Adipocyte (in vitro differentiated cells): ENCODE measurements at regions not wholly inside any gene's neighbourhood (a gene's known extent, or its start where the extent isn't known, plus 50 kb on each side); places are given as distances from the start of the nearest gene placed in this dataset.
"Not testable (repeated sequence)": the region's sequence is repeated elsewhere in the genome, so short reads cannot be mapped to it uniquely, and the experiment has no call there.

Experiments
- DNase-seq: peaks from one replicate; pipeline ENCODE4 v3.0.0-alpha.2; 2015; ENCODE audit warnings: low read depth
- H3K27me3 ChIP-seq: replicated peaks from 2 replicates; pipeline ENCODE4 v1.7.0; 2013; ENCODE audit warnings: mild to moderate bottlenecking, low read length, moderate library complexity; ENCODE audit not compliant: control insufficient read depth, insufficient read depth
- H3K36me3 ChIP-seq: 2 replicates; pipeline ENCODE4 v1.7.0; 2013; ENCODE audit warnings: low read length, mild to moderate bottlenecking, moderate library complexity; ENCODE audit not compliant: control insufficient read depth, insufficient read depth, severe bottlenecking
- H3K4me1 ChIP-seq: 2 replicates; pipeline ENCODE4 v1.7.0; 2013; ENCODE audit warnings: mild to moderate bottlenecking, low read length, moderate library complexity; ENCODE audit not compliant: control insufficient read depth, insufficient read depth
- H3K4me3 ChIP-seq: 2 replicates; pipeline ENCODE4 v1.7.0; 2013; ENCODE audit warnings: mild to moderate bottlenecking, low read length, moderate library complexity
- H3K9ac ChIP-seq: 2 replicates; pipeline ENCODE4 v1.7.0; 2013; ENCODE audit warnings: mild to moderate bottlenecking, low read length, moderate library complexity
- H3K9me3 ChIP-seq: 2 replicates; pipeline ENCODE4 v1.7.0; 2013; ENCODE audit warnings: mild to moderate bottlenecking, low read length, moderate library complexity; ENCODE audit not compliant: control insufficient read depth

- Histone ChIP-seq H3K9me3 (no peaks in the 10 kb centered on the region), H3K9ac (no peak overlapping the region), H3K27me3 (peaks cover 25% of the 10 kb centered on the region), H3K4me1 (no peaks in the 10 kb centered on the region), H3K36me3 (no peaks in the 10 kb centered on the region), H3K4me3 (no peak overlapping the region)
- DNase-seq: no peak
These were observed 79.5 kb upstream of the OLIG3 start for GRCh38 chr6:137573739-137574138.

- peaks cover 6% of the 10 kb centered on the region for H3K27me3 ChIP-seq
- no peak for DNase-seq
- H3K36me3 ChIP-seq: no peaks in the 10 kb centered on the region
- no peaks in the 10 kb centered on the region for H3K4me1 ChIP-seq
- H3K4me3 ChIP-seq: no peak overlapping the region
- H3K9me3 ChIP-seq: peaks cover 12% of the 10 kb centered on the region
- no peak overlapping the region for H3K9ac ChIP-seq
These were observed 85.4 kb upstream of the OLIG3 start for GRCh38 chr6:137579612-137580011.

- DNase-seq: no peak
- H3K4me3 ChIP-seq: no peak overlapping the region
- H3K4me1 ChIP-seq: no peaks in the 10 kb centered on the region
- H3K36me3 ChIP-seq: no peaks in the 10 kb centered on the region
- H3K9me3 ChIP-seq: peaks cover 21% of the 10 kb centered on the region
- no peaks in the 10 kb centered on the region for H3K27me3 ChIP-seq
- no peak overlapping the region for H3K9ac ChIP-seq
These were observed 87.0 kb upstream of the OLIG3 start for GRCh38 chr6:137581019-137581707.

- peaks cover 24% of the 10 kb centered on the region for H3K9me3 ChIP-seq
- H3K4me1 ChIP-seq, DNase-seq, H3K27me3 ChIP-seq, H3K4me3 ChIP-seq, H3K9ac ChIP-seq, H3K36me3 ChIP-seq: not testable (repeated sequence)
These were observed 89.3 kb upstream of the OLIG3 start for GRCh38 chr6:137583519-137583918.

GRCh38 chr6:137588472-137588871 is 94.3 kb upstream of the OLIG3 start:
- H3K9me3 ChIP-seq: peaks cover 27% of the 10 kb centered on the region
- no peak overlapping the region for H3K4me3 ChIP-seq
- DNase-seq: no peak
- no peaks in the 10 kb centered on the region for H3K4me1 ChIP-seq
- no peak overlapping the region for H3K9ac ChIP-seq
- peaks cover 3% of the 10 kb centered on the region for H3K27me3 ChIP-seq
- H3K36me3 ChIP-seq: no peaks in the 10 kb centered on the region

DNA sequence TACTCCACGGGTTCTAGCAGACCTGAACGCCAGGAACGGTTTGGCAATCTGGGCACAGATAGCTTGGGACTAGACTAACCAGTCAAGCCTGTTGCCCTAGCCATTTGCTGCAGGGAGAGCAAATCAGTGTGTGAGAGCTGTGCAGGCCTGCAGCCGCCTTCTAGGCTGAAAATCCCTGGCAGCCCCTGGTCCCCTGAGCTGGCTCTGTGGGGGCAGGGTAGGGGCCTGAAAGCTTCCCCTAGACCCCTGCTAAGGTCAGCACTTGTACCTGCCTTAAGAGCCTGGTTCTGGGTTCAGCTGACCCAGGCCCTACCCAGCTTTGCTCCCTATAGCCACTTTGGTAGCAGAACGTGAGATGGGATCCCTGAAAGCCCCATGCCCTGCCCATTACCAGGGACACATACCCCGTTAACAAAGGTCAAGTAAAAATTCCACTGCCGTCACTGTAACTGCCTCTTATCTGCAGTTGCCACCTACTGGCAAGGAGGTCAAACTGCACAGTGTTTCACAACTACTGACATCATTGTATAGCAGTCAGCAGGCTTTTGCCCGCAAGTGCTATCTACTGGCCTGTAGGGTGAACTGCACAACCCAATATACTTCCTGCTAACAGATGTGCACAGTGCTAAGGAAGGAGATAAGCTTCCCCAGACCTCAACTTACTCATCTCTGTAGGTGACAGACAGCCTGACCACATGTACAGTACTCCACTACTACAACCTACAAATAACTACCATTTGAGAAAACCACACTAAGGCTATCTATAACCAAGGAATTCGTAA is 95.1 kb upstream of the OLIG3 start:
- DNase-seq: no peak
- H3K27me3 ChIP-seq: peaks cover 3% of the 10 kb centered on the region
- H3K4me3 ChIP-seq: no peak overlapping the region
- no peak overlapping the region for H3K9ac ChIP-seq
- peaks cover 19% of the 10 kb centered on the region for H3K9me3 ChIP-seq
- no peaks in the 10 kb centered on the region for H3K36me3 ChIP-seq
- no peaks in the 10 kb centered on the region for H3K4me1 ChIP-seq

- Histone ChIP-seq H3K4me3 (no peak overlapping the region), H3K4me1 (no peaks in the 10 kb centered on the region), H3K36me3 (no peaks in the 10 kb centered on the region), H3K9me3 (peaks cover 26% of the 10 kb centered on the region), H3K9ac (no peak overlapping the region), H3K27me3 (peaks cover 3% of the 10 kb centered on the region)
- DNase-seq: no peak
These were observed 96.5 kb upstream of the OLIG3 start for GRCh38 chr6:137590684-137591083.

DNA sequence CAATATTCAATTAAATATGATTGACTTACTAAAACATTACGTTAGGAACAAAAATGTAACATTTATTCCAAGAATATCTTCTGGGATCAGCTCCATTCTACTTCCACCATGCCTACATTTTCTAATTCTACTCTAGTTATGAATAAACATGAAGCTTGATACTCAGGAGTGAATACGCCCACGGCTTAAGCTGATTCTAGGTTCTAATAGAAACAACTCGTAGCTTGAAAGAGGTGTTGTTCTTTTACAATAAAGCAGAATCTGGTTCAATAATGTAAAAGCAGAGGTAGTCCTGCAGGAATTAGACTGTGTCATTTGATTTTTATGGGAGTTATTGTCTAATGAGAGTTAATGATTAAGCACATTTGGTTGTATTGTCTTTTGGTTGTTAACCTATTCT is 107.3 kb upstream of the OLIG3 start:
- Histone ChIP-seq H3K36me3 (no peaks in the 10 kb centered on the region), H3K27me3 (peaks cover 36% of the 10 kb centered on the region), H3K4me1 (no peaks in the 10 kb centered on the region), H3K9ac (no peak overlapping the region), H3K4me3 (no peak overlapping the region), H3K9me3 (peaks cover 3% of the 10 kb centered on the region)
- no peak for DNase-seq

- no peaks in the 10 kb centered on the region for H3K36me3 ChIP-seq
- no peak for DNase-seq
- peaks cover 3% of the 10 kb centered on the region for H3K9me3 ChIP-seq
- H3K4me3 ChIP-seq: no peak overlapping the region
- H3K4me1 ChIP-seq: no peaks in the 10 kb centered on the region
- peaks cover 41% of the 10 kb centered on the region for H3K27me3 ChIP-seq
- H3K9ac ChIP-seq: no peak overlapping the region
These were observed 108.4 kb upstream of the OLIG3 start for GRCh38 chr6:137602313-137603197.

DNA sequence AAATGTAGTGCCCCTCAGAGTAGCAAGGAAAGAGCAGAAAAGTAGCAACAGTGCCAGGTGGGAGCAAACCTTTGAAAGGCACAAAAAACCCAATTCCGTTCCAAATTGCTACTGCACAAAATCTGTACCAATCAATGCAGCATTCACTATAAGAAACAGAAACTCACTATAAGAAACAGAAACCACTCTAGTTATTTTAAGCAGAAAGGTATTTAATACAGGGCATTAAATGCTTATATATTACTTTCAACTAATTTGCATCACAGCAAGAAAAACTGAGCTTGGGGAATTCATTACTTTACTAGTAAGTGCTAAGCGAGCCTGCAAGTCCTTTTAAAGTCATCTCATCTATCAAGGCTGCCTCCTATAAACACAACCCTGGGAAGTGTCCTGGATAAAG is 116.5 kb upstream of the OLIG3 start:
- H3K4me1 ChIP-seq: no peaks in the 10 kb centered on the region
- peaks cover 21% of the 10 kb centered on the region for H3K9me3 ChIP-seq
- H3K27me3 ChIP-seq: peaks cover 21% of the 10 kb centered on the region
- H3K4me3 ChIP-seq: no peak overlapping the region
- H3K36me3 ChIP-seq: no peaks in the 10 kb centered on the region
- H3K9ac ChIP-seq: no peak overlapping the region
- DNase-seq: no peak

DNA sequence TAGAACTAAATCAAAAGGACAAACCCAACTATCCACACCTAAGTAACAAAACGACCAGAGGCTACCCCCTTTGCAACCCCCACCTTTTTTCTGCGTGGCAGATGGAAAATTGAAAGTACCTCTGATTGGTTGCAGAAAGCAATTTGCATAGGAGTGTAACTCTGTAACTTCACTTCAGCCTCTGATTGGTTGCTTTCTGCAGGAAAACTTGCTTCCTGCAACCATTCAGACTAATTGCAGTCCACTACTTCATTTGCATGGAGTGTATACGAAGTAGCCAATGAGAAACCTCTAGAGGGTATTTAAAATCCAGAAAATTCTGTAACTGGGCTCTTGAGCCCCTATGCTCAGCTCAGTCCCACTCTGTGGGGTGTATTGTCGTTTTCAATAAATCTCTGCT is 129.1 kb upstream of the OLIG3 start:
- H3K4me3 ChIP-seq: no peak overlapping the region
- H3K27me3 ChIP-seq: peaks cover 27% of the 10 kb centered on the region
- H3K9me3 ChIP-seq: no peaks in the 10 kb centered on the region
- no peak overlapping the region for H3K9ac ChIP-seq
- no peaks in the 10 kb centered on the region for H3K36me3 ChIP-seq
- no peaks in the 10 kb centered on the region for H3K4me1 ChIP-seq
- no peak for DNase-seq
